Islet precursor cell (in vitro differentiated cells): ENCODE measurements at regions not wholly inside any gene's neighbourhood (a gene's known extent, or its start where the extent isn't known, plus 50 kb on each side); places are given as distances from the start of the nearest gene placed in this dataset.
A peak's percentile ranks its signal among the peaks of the same experiment; 100 is the strongest.

Experiments used
- DNase-seq: peaks from one replicate; pipeline ENCODE4 v3.0.0-alpha.2; 2018

DNA sequence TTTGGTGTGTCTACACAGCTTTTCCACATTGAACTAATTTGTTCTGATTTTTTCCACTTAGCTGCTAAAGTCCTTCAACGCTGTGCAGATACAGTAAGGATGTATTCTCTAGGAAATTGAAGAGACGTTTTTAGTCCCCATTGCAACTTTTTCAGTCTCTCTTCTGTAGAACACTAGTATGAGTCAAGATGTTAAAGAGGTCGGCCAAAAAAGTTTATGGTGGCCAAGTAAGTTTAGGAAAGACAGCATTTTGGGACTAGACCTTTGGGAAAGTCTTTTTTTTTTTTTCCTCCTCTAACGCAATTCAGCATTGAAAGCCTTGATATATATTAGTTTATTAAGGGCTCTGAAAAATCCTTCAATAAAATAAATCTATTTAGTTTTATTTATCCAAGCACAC is 243.5 kb upstream of the FBXL7 start:
- no peak for DNase-seq

DNA sequence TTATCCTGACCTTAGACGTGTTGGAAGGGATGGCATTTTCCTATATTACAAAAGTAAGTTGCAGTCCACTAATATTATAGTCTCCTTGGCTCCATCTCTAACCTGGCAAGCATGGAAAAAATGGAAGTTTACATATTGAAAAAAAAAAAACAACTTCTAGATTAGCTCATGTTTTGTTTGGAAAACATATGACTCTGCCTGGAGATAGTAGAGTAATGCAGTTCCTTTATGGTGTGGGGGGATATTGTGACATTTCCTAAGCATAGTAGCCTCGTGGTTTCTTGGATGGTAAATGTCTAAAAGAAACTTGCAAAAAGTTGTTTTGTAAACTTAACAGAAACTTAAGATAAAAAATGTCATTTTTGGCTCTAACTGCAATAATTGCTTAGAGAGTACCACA is 244.4 kb upstream of the FBXL7 start:
- no peak for DNase-seq

DNA sequence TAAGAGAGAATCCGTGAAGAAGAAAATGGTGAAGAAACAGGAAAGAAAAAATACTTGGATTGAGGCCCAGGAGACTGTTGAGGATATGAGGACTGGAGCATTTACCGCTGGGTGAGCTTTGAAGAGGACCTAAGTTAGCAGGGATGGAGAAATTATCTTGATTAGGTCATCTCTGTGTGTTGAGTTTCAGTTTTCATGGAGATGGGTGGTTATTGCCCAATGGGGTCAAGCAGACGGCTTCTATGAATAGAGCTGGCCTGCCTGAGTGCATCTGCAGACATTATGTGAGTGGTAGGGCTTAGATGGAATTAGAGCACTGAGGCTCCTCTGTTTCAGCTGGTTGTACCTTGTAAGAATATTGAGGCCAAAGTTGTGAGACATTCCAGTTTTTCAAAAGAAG is 245.4 kb upstream of the FBXL7 start:
- DNase-seq: no peak

GRCh38 chr5:15252331-15252730 is 247.6 kb upstream of the FBXL7 start:
- no peak for DNase-seq

DNA sequence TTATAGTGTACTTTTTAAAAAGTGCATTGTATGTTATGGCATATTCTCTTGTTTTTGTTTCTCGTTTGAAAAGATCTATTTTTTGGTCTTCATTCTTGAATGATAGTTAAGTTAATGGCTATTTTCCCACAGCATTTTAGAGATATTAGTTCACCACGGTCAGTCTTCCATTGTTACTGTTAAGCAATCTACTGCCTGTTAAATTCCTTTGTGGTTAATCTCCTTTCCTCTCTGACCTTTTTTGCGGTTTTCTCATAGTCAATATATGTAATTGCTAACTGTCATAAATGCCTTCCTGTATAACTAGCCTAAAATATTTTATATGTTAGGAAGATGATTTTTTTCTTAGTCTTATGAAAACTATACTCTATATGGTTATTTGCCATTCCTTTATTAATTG is 250.8 kb upstream of the FBXL7 start:
- DNase-seq: no peak

- no peak for DNase-seq
Observed at GRCh38 chr5:15248731-15249130, 251.2 kb upstream of the FBXL7 start.

- DNase-seq: no peak
Observed at GRCh38 chr5:15245913-15246312, 254.1 kb upstream of the FBXL7 start.

DNA sequence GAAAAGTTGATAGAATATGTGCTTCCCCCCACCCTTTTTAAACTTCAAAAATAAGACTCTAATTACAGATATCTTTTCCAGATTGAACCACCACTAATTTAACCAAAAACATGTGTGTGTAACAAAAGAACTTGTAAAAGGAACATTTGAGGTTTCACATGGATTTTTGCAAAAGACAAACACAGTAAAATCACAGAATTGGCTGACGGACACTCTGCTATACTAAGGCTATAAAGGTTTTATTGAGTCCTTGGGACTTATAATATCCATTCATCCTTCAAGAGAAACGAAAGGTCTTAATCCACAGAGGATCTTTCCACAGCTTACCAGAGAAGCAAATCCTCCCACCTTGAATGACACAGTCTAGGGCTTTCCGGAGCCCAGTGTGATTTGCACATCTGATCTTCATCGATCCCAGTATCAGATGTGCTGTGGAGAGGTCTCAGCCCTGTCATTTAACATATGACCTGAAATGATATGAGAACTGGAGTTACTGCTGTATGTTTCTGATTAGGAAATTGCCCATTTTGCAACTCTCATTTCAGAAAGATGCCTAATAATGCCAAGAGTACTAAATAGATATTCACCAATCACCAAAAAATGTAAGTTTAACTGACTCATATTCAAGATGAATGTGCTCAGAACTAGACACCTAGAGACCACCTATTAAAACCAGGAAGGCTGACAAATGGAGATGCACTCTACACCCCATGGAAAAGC is 256.5 kb upstream of the FBXL7 start:
- DNase-seq: no peak

DNA sequence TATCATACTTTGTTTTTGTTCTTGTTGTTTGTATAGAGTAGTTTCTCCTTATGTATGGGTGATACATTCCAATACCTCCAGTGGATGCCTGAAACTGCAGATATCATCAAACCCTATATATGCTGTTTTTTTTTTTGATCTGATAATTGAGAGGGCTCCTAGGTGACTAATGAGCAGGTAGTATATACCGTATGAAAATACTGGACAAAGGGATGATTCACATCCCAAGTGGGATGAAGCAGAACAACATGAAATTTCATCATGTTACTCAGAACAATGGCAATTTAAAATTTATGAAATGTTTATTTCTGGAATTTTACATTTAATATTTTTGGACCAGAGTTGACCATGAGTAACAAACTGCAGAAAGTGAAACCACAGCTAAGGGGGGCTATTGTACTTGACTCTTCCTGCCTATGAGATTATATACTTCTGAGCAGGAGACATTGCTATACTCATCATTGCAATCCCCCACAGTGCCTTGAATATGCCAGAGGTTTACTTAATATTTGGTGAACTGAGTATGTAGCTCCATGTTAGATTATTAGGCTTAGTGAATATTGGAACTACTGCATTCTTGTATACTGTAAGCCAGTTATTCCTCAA is 258.7 kb upstream of the FBXL7 start:
- no peak for DNase-seq

DNA sequence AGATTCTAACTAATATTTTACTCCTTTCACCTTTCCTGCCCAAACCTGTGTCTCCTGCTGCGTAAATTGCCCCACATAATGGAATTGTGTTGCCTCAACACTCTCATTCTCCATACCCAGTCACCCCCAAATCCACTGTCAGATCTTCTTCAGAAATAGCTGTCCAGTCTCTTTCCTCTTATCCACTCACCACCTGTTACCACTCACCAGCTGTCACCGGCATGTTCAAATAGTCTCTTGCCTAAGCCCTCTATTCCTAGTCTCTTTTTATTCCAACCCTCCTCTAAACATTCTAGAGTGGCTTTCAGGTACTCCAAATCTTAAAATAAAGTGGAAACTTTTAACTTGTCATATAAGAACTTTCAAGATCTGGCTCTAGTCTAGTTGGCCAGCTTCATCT is 262.0 kb upstream of the FBXL7 start:
- DNase-seq: no peak

- DNase-seq: no peak
Observed at GRCh38 chr5:15236911-15237508, 263.0 kb upstream of the FBXL7 start.

- no peak for DNase-seq
Observed at GRCh38 chr5:15234911-15235310, 265.1 kb upstream of the FBXL7 start.

GRCh38 chr5:15234366-15234765 is 265.6 kb upstream of the FBXL7 start:
- DNase-seq: no peak

DNA sequence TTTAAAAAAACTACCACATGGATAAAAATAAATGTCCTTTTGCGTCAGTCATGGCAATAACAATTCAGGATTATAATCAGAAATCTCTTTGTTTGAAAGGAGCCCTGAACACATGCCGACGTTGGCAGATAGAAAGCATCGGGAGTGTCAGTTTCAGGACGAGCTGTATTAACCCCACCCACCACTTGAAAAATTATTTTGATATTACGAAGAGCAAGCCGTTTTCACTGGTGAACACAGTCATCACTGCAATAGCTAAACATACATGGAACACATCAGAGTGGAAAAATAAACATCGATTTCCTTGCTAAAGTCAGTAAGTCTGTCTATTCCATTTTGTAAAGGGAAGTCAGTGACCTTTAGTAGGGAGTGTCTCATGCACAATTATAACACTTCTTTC is 266.4 kb upstream of the FBXL7 start:
- no peak for DNase-seq

GRCh38 chr5:15222156-15222555 is 277.8 kb upstream of the FBXL7 start:
- DNase-seq: no peak

DNA sequence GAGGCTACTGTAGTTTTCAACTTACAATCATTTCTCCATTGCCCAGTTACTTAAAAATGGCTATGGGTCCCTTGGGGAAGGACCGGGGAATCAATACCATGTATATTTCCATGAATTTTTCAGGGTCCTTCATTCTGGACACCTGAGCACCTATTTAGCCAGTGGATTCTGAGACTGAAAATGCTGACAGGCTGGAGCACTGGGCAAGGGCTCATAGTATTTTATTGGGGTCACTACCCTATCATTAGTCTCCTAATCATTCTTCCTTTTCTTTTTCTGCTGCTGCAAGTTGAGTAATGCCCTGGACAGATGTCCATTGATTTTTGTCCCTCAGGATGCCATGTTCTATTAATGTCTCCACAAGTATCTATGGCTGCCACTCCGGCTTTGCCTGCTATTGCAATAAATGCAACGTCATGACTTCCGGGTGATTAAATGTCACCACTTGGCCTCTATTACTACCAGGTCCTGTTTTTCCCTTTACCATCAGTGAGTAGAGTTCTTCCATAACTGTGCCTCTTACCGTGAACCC is 279.3 kb upstream of the FBXL7 start:
- DNase-seq: no peak

- no peak for DNase-seq
Observed at GRCh38 chr5:15215056-15215455, 284.9 kb upstream of the FBXL7 start.

GRCh38 chr5:15214010-15214409 is 286.0 kb upstream of the FBXL7 start:
- no peak for DNase-seq

DNA sequence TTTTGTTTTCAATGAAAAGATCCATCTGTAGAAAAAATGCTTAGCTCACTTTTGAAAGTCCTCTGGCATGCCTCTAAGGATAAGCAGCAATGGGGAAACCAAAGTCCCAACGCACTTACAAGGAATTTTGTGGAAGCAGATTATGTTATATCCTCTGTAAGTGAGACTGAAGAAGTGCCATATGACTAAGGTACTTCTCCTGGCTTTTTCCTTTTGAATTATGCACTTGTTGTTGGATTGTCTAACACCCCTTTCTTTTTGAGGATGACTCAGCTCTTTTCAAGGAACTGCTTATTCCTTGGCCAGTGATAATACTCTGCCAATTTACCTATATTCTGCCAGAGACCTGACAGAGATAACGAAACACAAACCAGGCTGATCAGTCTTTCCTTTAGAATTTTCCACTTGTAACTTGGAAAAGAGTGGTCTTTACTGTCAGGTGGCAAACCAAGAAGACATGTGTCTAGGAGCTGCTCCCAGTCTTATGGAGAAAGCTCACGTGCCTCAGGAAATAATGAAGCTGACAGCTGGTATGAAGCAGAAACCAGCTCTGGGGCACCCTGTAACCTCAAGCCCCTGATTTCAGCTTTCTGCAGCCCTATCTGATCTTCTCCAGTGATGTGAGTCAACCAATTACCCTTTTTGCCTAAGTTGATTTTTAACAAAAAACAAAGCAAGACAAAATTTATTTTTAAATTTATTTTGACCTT is 290.8 kb upstream of the FBXL7 start:
- peak; percentile 61 for DNase-seq

GRCh38 chr5:15206133-15206532 is 293.8 kb upstream of the FBXL7 start:
- no peak for DNase-seq

DNA sequence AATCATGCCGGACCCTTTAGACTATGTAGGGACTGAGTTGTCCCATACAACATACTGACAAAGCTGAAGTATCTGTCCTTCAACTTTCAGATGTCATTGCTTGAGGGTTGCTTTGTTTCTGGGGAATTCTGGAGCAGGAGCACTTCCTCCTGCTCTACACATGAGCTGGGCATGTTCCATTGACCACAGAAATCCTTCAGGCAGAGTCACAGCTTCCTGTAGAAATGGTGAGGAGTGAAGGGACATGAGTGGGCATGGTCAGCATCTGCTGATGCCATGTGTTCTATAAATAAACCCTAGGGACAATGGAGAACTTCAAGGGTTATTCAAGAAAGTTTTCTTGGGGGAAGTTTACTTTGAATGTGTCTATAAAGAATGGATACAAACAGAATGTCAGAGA is 296.6 kb upstream of the FBXL7 start:
- DNase-seq: no peak

DNA sequence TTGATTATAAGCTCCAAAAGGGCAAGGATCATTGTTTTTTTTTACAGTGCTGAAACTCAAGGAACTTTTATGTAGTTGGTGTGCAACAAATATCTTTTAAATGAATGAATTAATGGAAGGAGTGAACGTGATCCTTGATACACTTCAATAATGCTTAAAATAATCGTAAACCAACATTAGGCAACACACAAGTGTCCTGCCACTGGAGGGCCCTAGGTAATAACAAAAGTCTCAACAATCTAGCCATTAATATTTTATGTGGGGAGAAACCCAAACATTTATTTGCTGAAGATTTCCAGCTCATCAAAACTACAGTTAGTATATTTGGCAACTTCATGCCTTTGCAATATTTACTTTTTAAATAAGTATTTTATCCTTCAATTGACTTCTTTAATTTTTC is 309.0 kb upstream of the FBXL7 start:
- no peak for DNase-seq

DNA sequence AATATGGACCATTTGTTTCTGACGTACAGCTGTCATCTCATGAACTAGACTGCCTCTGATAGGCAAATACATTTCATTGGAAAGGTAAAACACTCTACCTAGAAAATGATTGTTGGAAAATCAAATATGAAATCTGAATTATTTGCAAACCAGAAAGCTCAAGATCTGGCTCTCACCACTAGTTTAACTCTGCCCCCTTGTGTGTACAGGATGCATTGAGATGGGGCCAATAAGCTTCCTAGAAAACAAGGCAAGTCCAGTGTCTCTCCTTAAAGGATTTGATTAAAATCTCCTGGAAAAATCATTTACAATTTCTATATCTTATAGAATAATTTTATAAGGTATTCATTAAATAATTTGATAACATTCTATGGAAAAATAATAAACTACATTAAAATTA is 311.9 kb upstream of the ANKH start:
- DNase-seq: no peak

DNA sequence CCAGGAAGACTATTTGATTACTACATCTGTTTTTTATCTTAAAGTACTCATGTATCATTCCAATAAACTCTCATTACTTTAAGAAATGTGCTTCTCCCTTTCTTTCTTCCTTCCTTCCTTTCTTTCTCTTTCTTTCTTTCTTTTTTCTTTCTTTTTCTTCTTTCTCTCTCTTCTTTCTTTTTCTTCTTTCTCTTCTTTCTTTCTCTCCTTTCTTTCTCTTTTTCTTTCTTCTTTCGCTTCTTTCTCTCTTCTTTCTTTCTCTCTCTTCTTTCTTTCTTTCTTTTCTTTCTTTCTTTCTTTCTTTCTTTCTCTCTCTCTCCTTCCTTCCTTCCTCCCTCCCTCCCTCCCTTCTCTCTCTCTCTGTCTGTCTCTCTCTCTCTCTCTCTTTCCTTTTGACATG is 298.6 kb upstream of the ANKH start:
- DNase-seq: no peak
